Nephron (organoid): ENCODE measurements at regions not wholly inside any gene's neighbourhood (a gene's known extent, or its start where the extent isn't known, plus 50 kb on each side); places are given as distances from the start of the nearest gene placed in this dataset.

ENCODE experiments used
- H3K27ac Mint-ChIP-seq, 3 experiments: 2 replicates each; pipeline ENCODE4 v1.8.0; 2020; ENCODE audit warnings: mixed read lengths in 3 of 3, mild to moderate bottlenecking in 2 of 3, moderate library complexity in 1 of 3
- H3K27me3 Mint-ChIP-seq: 2 replicates; pipeline ENCODE4 v1.8.0; 2021; ENCODE audit warnings: low read depth, mild to moderate bottlenecking, moderate library complexity, mixed read lengths
- H3K36me3 Mint-ChIP-seq: 2 replicates; pipeline ENCODE4 v1.8.0; 2020; ENCODE audit warnings: low read depth, mixed read lengths
- H3K4me1 Mint-ChIP-seq: 2 replicates; pipeline ENCODE4 v1.8.0; 2020; ENCODE audit warnings: mixed read lengths
- H3K4me3 Mint-ChIP-seq, 3 experiments: 2 replicates each; pipeline ENCODE4 v1.8.0; 2020; ENCODE audit warnings: mild to moderate bottlenecking in 3 of 3, mixed read lengths in 3 of 3, moderate library complexity in 2 of 3
- H3K9me3 Mint-ChIP-seq: 2 replicates; pipeline ENCODE4 v1.8.0; 2020; ENCODE audit warnings: mixed read lengths
- CTCF ChIP-seq, 3 experiments: fragments of 200-600 bp; sonication (generic); IDR thresholded peaks; one replicate each; pipeline ENCODE4 v1.5.0; 2021; ENCODE audit warnings: antibody characterized with exemption in 3 of 3; ENCODE audit not compliant: unreplicated experiment in 3 of 3

GRCh38 chr18:46319783-46320182 lies 215.6 kb downstream of the HAUS1 start:
- H3K4me3 Mint-ChIP-seq: no peak overlapping the region
- H3K27me3 Mint-ChIP-seq: peaks cover 4% of the 10 kb centered on the region
- H3K36me3 Mint-ChIP-seq: no peaks in the 10 kb centered on the region
- H3K9me3 Mint-ChIP-seq: no peaks in the 10 kb centered on the region
- no peak for TF ChIP-seq CTCF (IDR thresholded peaks at IDR 0.05; ENCODE audit: unreplicated experiment in 3 of 3)
- H3K4me1 Mint-ChIP-seq: peaks cover 19% of the 10 kb centered on the region
- no peak overlapping the region for H3K27ac Mint-ChIP-seq

GRCh38 chr18:46320297-46320696 lies 216.1 kb downstream of the HAUS1 start:
- H3K27me3 Mint-ChIP-seq: peaks cover 4% of the 10 kb centered on the region
- H3K27ac Mint-ChIP-seq: no peak overlapping the region
- peaks cover 20% of the 10 kb centered on the region for H3K4me1 Mint-ChIP-seq
- no peaks in the 10 kb centered on the region for H3K36me3 Mint-ChIP-seq
- H3K4me3 Mint-ChIP-seq: no peak overlapping the region
- no peak for TF ChIP-seq CTCF (IDR thresholded peaks at IDR 0.05; ENCODE audit: unreplicated experiment in 3 of 3)
- no peaks in the 10 kb centered on the region for H3K9me3 Mint-ChIP-seq

GRCh38 chr18:46320928-46321711 lies 216.9 kb downstream of the HAUS1 start:
- Mint-ChIP-seq H3K27ac (no peak overlapping the region), H3K9me3 (no peaks in the 10 kb centered on the region), H3K27me3 (peaks cover 6% of the 10 kb centered on the region), H3K4me1 (peaks cover 20% of the 10 kb centered on the region), H3K36me3 (no peaks in the 10 kb centered on the region), H3K4me3 (no peak overlapping the region)
- TF ChIP-seq CTCF (IDR thresholded peaks at IDR 0.05; ENCODE audit: unreplicated experiment in 3 of 3): no peak

GRCh38 chr18:46321955-46322354 lies 217.8 kb downstream of the HAUS1 start:
- Mint-ChIP-seq H3K27ac (peak overlapping the region in 1 of 3 experiments; percentile 3), H3K27me3 (peaks cover 7% of the 10 kb centered on the region), H3K4me1 (peaks cover 20% of the 10 kb centered on the region), H3K4me3 (no peak overlapping the region), H3K9me3 (no peaks in the 10 kb centered on the region), H3K36me3 (no peaks in the 10 kb centered on the region)
- TF ChIP-seq CTCF (IDR thresholded peaks at IDR 0.05; ENCODE audit: unreplicated experiment in 3 of 3): no peak

- no peak overlapping the region for H3K4me3 Mint-ChIP-seq
- H3K9me3 Mint-ChIP-seq: no peaks in the 10 kb centered on the region
- no peak for TF ChIP-seq CTCF (IDR thresholded peaks at IDR 0.05; ENCODE audit: unreplicated experiment in 3 of 3)
- H3K4me1 Mint-ChIP-seq: peaks cover 20% of the 10 kb centered on the region
- H3K27ac Mint-ChIP-seq: peak overlapping the region in 1 of 3 experiments; percentile 3
- H3K27me3 Mint-ChIP-seq: peaks cover 7% of the 10 kb centered on the region
- H3K36me3 Mint-ChIP-seq: no peaks in the 10 kb centered on the region
Observed at GRCh38 chr18:46322411-46322891, 218.3 kb downstream of the HAUS1 start.

GRCh38 chr18:46322941-46323340 lies 218.8 kb downstream of the HAUS1 start:
- peaks cover 20% of the 10 kb centered on the region for H3K4me1 Mint-ChIP-seq
- no peak for TF ChIP-seq CTCF (IDR thresholded peaks at IDR 0.05; ENCODE audit: unreplicated experiment in 3 of 3)
- H3K36me3 Mint-ChIP-seq: no peaks in the 10 kb centered on the region
- H3K9me3 Mint-ChIP-seq: no peaks in the 10 kb centered on the region
- H3K4me3 Mint-ChIP-seq: no peak overlapping the region
- peaks cover 7% of the 10 kb centered on the region for H3K27me3 Mint-ChIP-seq
- H3K27ac Mint-ChIP-seq: no peak overlapping the region
